NCI-H446 (cell line): ENCODE measurements at regions not wholly inside any gene's neighbourhood (a gene's known extent, or its start where the extent isn't known, plus 50 kb on each side); places are given as distances from the start of the nearest gene placed in this dataset.
"Not testable (repeated sequence)": the region's sequence is repeated elsewhere in the genome, so short reads cannot be mapped to it uniquely, and the experiment has no call there.

ENCODE experiments used
- DNase-seq, 2 experiments: peaks; one replicate each; lab custom pipeline; 2025; lab: John Stamatoyannopoulos, UW

GRCh38 chr16:73400951-73401350 is 353.0 kb upstream of the ZFHX3 start:
- DNase-seq: no peak

GRCh38 chr16:73399997-73400396 is 352.1 kb upstream of the ZFHX3 start:
- DNase-seq: no peak

- no peak for DNase-seq
Observed at GRCh38 chr16:73399486-73399885, 351.6 kb upstream of the ZFHX3 start.

GRCh38 chr16:73398604-73399003 is 350.7 kb upstream of the ZFHX3 start:
- not testable (repeated sequence) for DNase-seq

- DNase-seq: no peak
Observed at GRCh38 chr16:73396556-73396955, 348.6 kb upstream of the ZFHX3 start.

GRCh38 chr16:73390936-73391335 is 343.0 kb upstream of the ZFHX3 start:
- DNase-seq: no peak

- no peak for DNase-seq
Observed at GRCh38 chr16:73390491-73390890, 342.6 kb upstream of the ZFHX3 start.

GRCh38 chr16:73389085-73389484 is 341.2 kb upstream of the ZFHX3 start:
- no peak for DNase-seq

GRCh38 chr16:73387979-73388378 is 340.1 kb upstream of the ZFHX3 start:
- no peak for DNase-seq

- DNase-seq: no peak
Observed at GRCh38 chr16:73385696-73386095, 337.8 kb upstream of the ZFHX3 start.

- DNase-seq: no peak
Observed at GRCh38 chr16:73384506-73385089, 336.7 kb upstream of the ZFHX3 start.

- peak in 1 of 2 experiments; percentile 54 for DNase-seq
Observed at GRCh38 chr16:73383988-73384365, 336.0 kb upstream of the ZFHX3 start.

GRCh38 chr16:73383195-73383987 is 335.5 kb upstream of the ZFHX3 start:
- DNase-seq: no peak

GRCh38 chr16:73378471-73378870 is 330.5 kb upstream of the ZFHX3 start:
- DNase-seq: no peak

- no peak for DNase-seq
Observed at GRCh38 chr16:73371584-73372319, 323.8 kb upstream of the ZFHX3 start.

GRCh38 chr16:73369851-73370250 is 321.9 kb upstream of the ZFHX3 start:
- no peak for DNase-seq

- no peak for DNase-seq
Observed at GRCh38 chr16:73368715-73369114, 320.8 kb upstream of the ZFHX3 start.

- DNase-seq: peak in 1 of 2 experiments; percentile 67
Observed at GRCh38 chr16:73365016-73365551, 317.2 kb upstream of the ZFHX3 start.

- DNase-seq: no peak
Observed at GRCh38 chr16:73364413-73364812, 316.5 kb upstream of the ZFHX3 start.

GRCh38 chr16:73361061-73361460 is 313.1 kb upstream of the ZFHX3 start:
- DNase-seq: no peak

- no peak for DNase-seq
Observed at GRCh38 chr16:73356401-73357079, 308.6 kb upstream of the ZFHX3 start.

- DNase-seq: no peak
Observed at GRCh38 chr16:73355981-73356380, 308.1 kb upstream of the ZFHX3 start.
